ENCODE measurements at regions not wholly inside any gene's neighbourhood (a gene's known extent, or its start where the extent isn't known, plus 50 kb on each side); places are given as distances from the start of the nearest gene placed in this dataset.

DNA sequence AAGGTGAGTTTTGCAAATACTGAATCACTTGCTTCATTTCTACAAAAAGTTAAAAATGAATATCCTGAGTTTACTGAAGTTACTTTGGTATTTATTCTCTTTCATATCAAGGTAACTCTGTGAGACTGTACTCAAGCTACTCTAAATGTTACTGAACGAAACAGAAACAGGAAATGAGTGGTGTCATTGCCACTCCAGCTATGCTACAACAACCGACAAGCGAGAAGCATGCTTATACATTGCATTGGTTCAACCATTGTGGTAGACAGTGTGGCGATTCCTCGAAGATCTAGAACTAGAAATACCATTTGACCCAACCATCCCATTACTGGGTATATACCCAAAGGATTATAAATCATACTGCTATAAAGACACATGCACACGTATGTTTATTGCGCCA, 313.2 kb upstream of the THBS1 start:
- TF ChIP-seq POLR2A (IDR thresholded peaks at IDR 0.05), result no peak
- TF ChIP-seq, protein P1, sequence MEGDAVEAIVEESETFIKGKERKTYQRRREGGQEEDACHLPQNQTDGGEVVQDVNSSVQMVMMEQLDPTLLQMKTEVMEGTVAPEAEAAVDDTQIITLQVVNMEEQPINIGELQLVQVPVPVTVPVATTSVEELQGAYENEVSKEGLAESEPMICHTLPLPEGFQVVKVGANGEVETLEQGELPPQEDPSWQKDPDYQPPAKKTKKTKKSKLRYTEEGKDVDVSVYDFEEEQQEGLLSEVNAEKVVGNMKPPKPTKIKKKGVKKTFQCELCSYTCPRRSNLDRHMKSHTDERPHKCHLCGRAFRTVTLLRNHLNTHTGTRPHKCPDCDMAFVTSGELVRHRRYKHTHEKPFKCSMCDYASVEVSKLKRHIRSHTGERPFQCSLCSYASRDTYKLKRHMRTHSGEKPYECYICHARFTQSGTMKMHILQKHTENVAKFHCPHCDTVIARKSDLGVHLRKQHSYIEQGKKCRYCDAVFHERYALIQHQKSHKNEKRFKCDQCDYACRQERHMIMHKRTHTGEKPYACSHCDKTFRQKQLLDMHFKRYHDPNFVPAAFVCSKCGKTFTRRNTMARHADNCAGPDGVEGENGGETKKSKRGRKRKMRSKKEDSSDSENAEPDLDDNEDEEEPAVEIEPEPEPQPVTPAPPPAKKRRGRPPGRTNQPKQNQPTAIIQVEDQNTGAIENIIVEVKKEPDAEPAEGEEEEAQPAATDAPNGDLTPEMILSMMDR (IDR thresholded peaks at IDR 0.05 in 8 of 11, conservative IDR thresholded peaks at IDR 0.05 in 3 of 11), result no peak
- TF ChIP-seq POLR2AphosphoS5 (IDR thresholded peaks at IDR 0.05), result no peak

Measured in spleen (tissue), 7 donors.